HL-60 (cell line): ENCODE measurements at regions not wholly inside any gene's neighbourhood (a gene's known extent, or its start where the extent isn't known, plus 50 kb on each side); places are given as distances from the start of the nearest gene placed in this dataset.

Source experiments
- DNase-seq, 2 experiments: peaks; one replicate each; pipeline ENCODE4 v3.0.0-alpha.2; 2010 to 2020; ENCODE audit warnings: low read depth in 1 of 2, low spot score in 1 of 2
- H3K27ac ChIP-seq: fragments of 250-450 bp; sonication (Bioruptor Pico); replicated peaks from 2 replicates; pipeline ENCODE4 v1.5.1; 2020; ENCODE audit warnings: mild to moderate bottlenecking, moderate library complexity
- H3K27me3 ChIP-seq: fragments of 250-450 bp; sonication (Bioruptor Pico); 2 replicates; pipeline ENCODE4 v1.5.1; 2021; ENCODE audit warnings: mild to moderate bottlenecking, moderate library complexity; ENCODE audit not compliant: insufficient read depth, poor library complexity, severe bottlenecking
- H3K4me3 ChIP-seq: replicated peaks from 2 replicates; pipeline ENCODE4 v1.5.1; 2011; ENCODE audit warnings: mild to moderate bottlenecking, control low read depth, low read length; ENCODE audit not compliant: insufficient read depth
- CTCF ChIP-seq: IDR thresholded peaks from one replicate; pipeline ENCODE4 v1.5.1; 2011; ENCODE audit warnings: low read length, control low read depth, inconsistent platforms; ENCODE audit not compliant: insufficient read depth
- GABPA ChIP-seq: IDR thresholded peaks from 2 replicates; pipeline ENCODE4 v1.6.1; 2012; ENCODE audit warnings: low read depth
- POLR2AphosphoS5 ChIP-seq: IDR thresholded peaks from 2 replicates; pipeline ENCODE4 v1.6.1; 2012; ENCODE audit warnings: low read depth
- SPI1 ChIP-seq: IDR thresholded peaks from 2 replicates; pipeline ENCODE4 v1.6.1; 2012; ENCODE audit warnings: low read depth, mild to moderate bottlenecking, borderline replicate concordance
- TF ChIP-seq, protein P1 (sequence below): IDR thresholded peaks from 2 replicates; pipeline ENCODE4 v1.6.1; 2012; ENCODE audit warnings: low read depth; ENCODE audit not compliant: insufficient replicate concordance

GRCh38 chr19:41495589-41495988, 52.6 kb downstream of the ERICH4 start:
- no peak overlapping the region for H3K27ac ChIP-seq
- peaks cover 3% of the 10 kb centered on the region for H3K27me3 ChIP-seq
- H3K4me3 ChIP-seq, result no peak overlapping the region
- no peak for DNase-seq
- TF ChIP-seq CTCF (no peak), POLR2AphosphoS5 (no peak), SPI1 (no peak), GABPA (no peak)
- TF ChIP-seq, protein P1, sequence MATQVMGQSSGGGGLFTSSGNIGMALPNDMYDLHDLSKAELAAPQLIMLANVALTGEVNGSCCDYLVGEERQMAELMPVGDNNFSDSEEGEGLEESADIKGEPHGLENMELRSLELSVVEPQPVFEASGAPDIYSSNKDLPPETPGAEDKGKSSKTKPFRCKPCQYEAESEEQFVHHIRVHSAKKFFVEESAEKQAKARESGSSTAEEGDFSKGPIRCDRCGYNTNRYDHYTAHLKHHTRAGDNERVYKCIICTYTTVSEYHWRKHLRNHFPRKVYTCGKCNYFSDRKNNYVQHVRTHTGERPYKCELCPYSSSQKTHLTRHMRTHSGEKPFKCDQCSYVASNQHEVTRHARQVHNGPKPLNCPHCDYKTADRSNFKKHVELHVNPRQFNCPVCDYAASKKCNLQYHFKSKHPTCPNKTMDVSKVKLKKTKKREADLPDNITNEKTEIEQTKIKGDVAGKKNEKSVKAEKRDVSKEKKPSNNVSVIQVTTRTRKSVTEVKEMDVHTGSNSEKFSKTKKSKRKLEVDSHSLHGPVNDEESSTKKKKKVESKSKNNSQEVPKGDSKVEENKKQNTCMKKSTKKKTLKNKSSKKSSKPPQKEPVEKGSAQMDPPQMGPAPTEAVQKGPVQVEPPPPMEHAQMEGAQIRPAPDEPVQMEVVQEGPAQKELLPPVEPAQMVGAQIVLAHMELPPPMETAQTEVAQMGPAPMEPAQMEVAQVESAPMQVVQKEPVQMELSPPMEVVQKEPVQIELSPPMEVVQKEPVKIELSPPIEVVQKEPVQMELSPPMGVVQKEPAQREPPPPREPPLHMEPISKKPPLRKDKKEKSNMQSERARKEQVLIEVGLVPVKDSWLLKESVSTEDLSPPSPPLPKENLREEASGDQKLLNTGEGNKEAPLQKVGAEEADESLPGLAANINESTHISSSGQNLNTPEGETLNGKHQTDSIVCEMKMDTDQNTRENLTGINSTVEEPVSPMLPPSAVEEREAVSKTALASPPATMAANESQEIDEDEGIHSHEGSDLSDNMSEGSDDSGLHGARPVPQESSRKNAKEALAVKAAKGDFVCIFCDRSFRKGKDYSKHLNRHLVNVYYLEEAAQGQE, result no peak

GRCh38 chr19:41499899-41500298, 56.9 kb downstream of the ERICH4 start:
- peaks cover 5% of the 10 kb centered on the region for H3K27me3 ChIP-seq
- TF ChIP-seq, protein P1, result no peak
- TF ChIP-seq POLR2AphosphoS5 (no peak), GABPA (no peak), CTCF (no peak), SPI1 (no peak)
- no peak overlapping the region for H3K27ac ChIP-seq
- H3K4me3 ChIP-seq, result no peak overlapping the region
- DNase-seq, result no peak

DNA sequence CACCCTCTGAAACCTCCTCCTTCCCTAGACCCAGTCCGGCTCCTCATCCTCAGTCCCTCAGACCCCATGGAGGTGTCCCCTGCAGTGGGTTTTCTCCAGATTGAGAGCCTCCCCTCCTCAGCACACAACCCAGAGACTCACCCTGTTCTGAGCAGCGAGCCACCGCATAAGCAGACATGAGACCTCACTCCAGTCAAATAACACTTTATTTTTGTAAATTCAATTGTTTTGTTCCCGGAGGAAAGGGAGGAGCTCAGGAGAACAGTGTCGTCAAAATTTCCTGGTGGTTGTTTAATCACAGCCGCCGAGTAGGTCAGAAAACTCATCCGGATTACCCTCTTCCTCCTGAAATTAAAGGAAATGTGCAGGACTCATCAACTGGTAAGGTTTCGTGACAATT, 57.5 kb downstream of the ERICH4 start:
- TF ChIP-seq SPI1, result no peak
- no peak for TF ChIP-seq GABPA
- no peak for TF ChIP-seq POLR2AphosphoS5
- no peak for TF ChIP-seq CTCF
- TF ChIP-seq, protein P1, result no peak
- no peak overlapping the region for H3K4me3 ChIP-seq
- peaks cover 5% of the 10 kb centered on the region for H3K27me3 ChIP-seq
- no peak for DNase-seq
- H3K27ac ChIP-seq, result no peak overlapping the region
